Memory B cell (primary cell): ENCODE measurements at regions not wholly inside any gene's neighbourhood (a gene's known extent, or its start where the extent isn't known, plus 50 kb on each side); places are given as distances from the start of the nearest gene placed in this dataset.

Experiments used
- ATAC-seq: fragments of 150-1000 bp; cut with Tn5 transposase; 2 replicates; pipeline ENCODE4 v1.10.0; 2021; ENCODE audit warnings: low read depth, mild to moderate bottlenecking, moderate library complexity
- DNase-seq, 2 donors: peaks; one replicate each; pipeline ENCODE4 v3.0.0; 2022; ENCODE audit warnings: low spot score in 2 of 2
- H3K27ac Mint-ChIP-seq: one replicate; pipeline ENCODE4 v1.8.0; 2022; ENCODE audit warnings: mild to moderate bottlenecking, moderate library complexity, mixed read lengths
- H3K27me3 Mint-ChIP-seq: one replicate; pipeline ENCODE4 v1.8.0; 2022; ENCODE audit warnings: mixed read lengths
- H3K36me3 Mint-ChIP-seq: one replicate; pipeline ENCODE4 v1.8.0; 2022; ENCODE audit warnings: mild to moderate bottlenecking, mixed read lengths
- H3K4me1 Mint-ChIP-seq: one replicate; pipeline ENCODE4 v1.8.0; 2022; ENCODE audit warnings: mixed read lengths
- H3K4me3 Mint-ChIP-seq: one replicate; pipeline ENCODE4 v1.8.0; 2022; ENCODE audit warnings: mild to moderate bottlenecking, moderate library complexity, mixed read lengths
- H3K9me3 Mint-ChIP-seq: one replicate; pipeline ENCODE4 v1.8.0; 2022; ENCODE audit warnings: mixed read lengths

DNA sequence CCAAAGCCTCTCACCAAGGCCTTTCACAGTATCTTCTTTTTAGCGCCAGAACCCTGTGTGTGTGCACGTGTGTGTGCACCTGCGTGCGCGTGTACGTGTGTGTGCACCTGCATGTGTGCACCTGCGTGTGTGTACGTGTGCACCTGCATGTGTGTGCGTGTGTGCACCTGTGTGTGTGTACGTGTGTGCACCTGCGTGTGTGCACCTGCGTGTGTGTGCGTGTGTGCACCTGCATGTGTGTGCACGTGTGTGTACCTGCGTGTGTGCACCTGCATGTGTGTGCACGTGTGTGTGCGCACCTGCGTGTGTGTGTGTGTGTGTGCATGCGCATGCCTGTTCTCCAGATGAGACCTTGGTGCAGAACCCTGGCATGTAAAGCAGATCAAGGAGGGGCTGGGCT is 131.4 kb upstream of the HDAC4 start:
- Mint-ChIP-seq H3K4me1 (peaks cover 2% of the 10 kb centered on the region), H3K9me3 (peaks cover 4% of the 10 kb centered on the region), H3K36me3 (peaks cover 2% of the 10 kb centered on the region), H3K27ac (no peak overlapping the region), H3K4me3 (no peak overlapping the region), H3K27me3 (peaks cover 6% of the 10 kb centered on the region)
- DNase-seq = no peak
- ATAC-seq = no peak

DNA sequence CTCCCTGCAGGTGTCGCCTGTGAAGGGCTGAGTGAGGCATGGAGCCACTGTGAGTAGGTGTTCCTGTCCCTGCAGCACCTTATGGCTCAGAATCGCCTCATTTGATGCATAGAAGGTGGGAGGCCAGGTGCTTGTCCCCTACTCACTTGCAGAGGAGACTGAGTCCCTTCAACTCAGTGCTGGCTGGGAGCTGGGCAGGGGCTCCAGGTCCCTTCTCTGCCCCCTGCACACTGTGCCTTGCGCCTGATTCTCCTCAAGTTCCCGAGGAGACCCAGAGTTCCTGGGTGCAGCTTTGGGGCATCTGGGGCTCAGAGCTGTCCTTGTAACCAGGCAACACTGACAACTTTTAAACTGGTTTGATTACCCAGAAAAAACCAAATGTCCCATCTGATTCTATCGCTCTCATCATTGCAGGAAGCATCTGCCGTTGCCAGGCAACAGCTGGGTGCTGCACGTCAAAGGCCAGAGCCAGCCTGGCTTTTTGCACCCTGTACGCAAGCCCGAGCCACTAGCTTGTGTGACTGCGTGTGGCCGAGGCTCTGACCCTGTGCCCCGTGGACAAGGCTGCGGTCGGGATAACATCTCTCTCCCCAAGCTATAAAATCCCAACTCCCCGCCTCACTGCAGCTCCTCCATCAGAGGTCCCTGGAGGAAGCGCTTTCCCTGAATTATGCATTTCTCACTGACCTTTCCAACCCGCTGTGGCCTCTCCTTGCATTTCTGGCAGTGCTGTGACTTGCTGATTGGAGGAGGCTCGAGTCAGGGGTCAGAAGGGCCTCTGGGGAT is 130.8 kb upstream of the HDAC4 start:
- Mint-ChIP-seq H3K27me3 (peaks cover 6% of the 10 kb centered on the region), H3K9me3 (peaks cover 4% of the 10 kb centered on the region), H3K27ac (no peak overlapping the region), H3K4me3 (no peak overlapping the region), H3K4me1 (peaks cover 2% of the 10 kb centered on the region), H3K36me3 (peaks cover 2% of the 10 kb centered on the region)
- ATAC-seq (no peak), DNase-seq (no peak)

DNA sequence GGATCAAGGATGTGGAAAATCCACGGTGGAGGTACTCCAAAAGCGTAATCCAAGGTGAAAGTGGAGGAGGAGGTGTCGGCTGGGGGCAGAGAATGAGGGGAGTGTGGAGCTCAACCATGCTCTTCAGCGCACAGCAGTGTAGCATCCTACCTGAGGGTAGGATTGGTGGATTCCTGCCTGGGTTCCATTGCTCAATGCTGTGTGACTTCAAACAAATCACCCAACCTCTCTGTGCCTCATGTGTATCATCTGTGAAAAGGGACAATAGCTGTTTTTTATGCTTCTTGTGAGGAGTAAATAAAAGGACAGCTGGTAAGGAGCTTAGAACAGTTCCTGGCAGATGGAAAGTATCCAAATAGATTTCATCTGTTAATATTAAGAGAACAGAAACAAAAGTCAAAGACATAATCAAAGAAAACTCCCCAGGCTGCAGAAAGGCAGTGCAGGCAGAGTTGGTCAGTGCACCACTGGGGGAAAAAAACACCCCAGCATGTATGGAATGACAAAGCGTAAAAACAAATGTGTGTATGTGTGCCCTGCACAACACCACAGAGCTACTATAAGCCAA is 130.0 kb upstream of the HDAC4 start:
- peaks cover 3% of the 10 kb centered on the region for H3K9me3 Mint-ChIP-seq
- DNase-seq (no peak), ATAC-seq (no peak)
- H3K27me3 Mint-ChIP-seq = peaks cover 3% of the 10 kb centered on the region
- peaks cover 2% of the 10 kb centered on the region for H3K4me1 Mint-ChIP-seq
- peaks cover 1% of the 10 kb centered on the region for H3K36me3 Mint-ChIP-seq
- H3K4me3 Mint-ChIP-seq = no peak overlapping the region
- H3K27ac Mint-ChIP-seq = no peak overlapping the region

DNA sequence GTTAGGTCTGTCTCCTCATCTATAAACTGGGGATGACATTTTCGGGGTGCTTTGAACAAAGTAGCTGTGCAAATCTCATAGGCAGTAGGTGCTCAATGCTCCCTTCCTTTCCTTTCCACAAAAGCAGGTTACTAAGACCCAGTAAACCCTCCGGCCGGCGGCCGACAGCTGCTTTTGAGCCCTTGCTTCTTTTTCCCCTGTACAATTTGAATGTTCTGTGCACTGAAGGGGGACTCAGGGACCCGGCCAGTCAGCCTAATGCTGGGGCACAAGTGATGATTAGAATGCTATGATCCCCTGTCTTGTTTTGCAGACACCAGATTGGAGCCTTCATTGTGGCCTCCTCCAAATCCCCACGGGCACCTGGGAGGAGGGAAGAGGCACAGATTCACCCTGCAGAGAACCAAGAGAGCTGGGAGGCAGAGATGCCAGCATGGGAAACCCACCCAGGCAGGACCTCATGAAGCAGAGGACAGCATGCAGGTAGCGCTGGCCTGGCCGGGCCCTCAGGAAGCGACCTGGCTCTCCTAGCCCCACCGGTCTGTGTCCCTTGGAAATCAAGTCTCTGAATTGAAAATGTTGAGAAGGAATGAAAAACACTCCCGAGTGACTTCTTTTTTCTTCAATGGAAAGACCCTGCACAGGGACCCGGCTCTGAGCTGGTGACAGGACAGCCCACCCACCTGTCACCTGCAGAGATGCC is 128.6 kb upstream of the HDAC4 start:
- H3K27me3 Mint-ChIP-seq = no peaks in the 10 kb centered on the region
- H3K9me3 Mint-ChIP-seq = peaks cover 2% of the 10 kb centered on the region
- no peak overlapping the region for H3K27ac Mint-ChIP-seq
- DNase-seq (no peak), ATAC-seq (no peak)
- H3K4me1 Mint-ChIP-seq = peaks cover 2% of the 10 kb centered on the region
- H3K36me3 Mint-ChIP-seq = no peaks in the 10 kb centered on the region
- H3K4me3 Mint-ChIP-seq = no peak overlapping the region

DNA sequence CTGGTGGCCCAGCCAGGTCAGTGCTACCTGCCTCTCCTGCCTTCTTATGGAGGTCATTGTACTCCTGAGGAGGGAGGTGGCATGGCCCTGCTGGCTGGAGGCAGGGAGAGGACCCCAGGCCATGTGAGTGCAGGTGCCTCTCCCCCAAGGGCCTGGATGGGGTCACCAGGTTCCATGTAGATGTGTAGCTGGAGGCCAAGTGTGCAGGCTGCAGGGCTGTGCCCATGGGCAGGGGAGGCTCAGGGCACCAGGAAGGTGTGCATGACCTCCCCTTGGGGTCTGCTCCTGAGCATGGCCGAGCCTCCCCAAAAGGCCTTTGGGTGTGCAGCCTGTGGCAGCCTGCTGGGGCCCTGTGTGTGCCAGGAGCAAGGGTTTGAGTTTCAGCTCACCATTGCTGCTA is 128.1 kb upstream of the HDAC4 start:
- ATAC-seq (no peak), DNase-seq (no peak)
- H3K36me3 Mint-ChIP-seq = no peaks in the 10 kb centered on the region
- peaks cover 2% of the 10 kb centered on the region for H3K4me1 Mint-ChIP-seq
- H3K27ac Mint-ChIP-seq = no peak overlapping the region
- no peaks in the 10 kb centered on the region for H3K27me3 Mint-ChIP-seq
- H3K4me3 Mint-ChIP-seq = no peak overlapping the region
- H3K9me3 Mint-ChIP-seq = peaks cover 2% of the 10 kb centered on the region

DNA sequence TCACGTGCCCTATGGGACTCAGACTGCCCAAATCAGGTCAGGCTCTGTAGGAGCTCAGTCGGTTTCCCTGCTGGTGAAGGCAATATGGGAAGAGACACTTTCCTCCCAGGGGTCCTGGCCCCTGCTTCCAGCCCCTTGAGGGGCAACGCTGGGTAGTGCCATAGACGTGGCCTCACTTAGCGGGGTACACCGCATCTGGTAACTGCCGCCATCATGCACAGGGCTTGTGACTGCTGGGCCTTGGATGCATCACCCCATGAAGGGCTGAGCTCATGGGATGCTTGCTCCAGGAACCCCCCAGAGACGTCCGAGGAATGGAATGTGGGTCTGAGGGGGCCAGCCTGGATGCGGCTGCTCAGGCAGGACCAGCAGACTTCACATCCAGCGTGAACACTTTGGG is 127.3 kb upstream of the HDAC4 start:
- Mint-ChIP-seq H3K27me3 (no peaks in the 10 kb centered on the region), H3K4me3 (no peak overlapping the region), H3K4me1 (peaks cover 1% of the 10 kb centered on the region), H3K36me3 (no peaks in the 10 kb centered on the region), H3K27ac (no peak overlapping the region), H3K9me3 (peaks cover 2% of the 10 kb centered on the region)
- ATAC-seq = no peak
- DNase-seq = no peak

DNA sequence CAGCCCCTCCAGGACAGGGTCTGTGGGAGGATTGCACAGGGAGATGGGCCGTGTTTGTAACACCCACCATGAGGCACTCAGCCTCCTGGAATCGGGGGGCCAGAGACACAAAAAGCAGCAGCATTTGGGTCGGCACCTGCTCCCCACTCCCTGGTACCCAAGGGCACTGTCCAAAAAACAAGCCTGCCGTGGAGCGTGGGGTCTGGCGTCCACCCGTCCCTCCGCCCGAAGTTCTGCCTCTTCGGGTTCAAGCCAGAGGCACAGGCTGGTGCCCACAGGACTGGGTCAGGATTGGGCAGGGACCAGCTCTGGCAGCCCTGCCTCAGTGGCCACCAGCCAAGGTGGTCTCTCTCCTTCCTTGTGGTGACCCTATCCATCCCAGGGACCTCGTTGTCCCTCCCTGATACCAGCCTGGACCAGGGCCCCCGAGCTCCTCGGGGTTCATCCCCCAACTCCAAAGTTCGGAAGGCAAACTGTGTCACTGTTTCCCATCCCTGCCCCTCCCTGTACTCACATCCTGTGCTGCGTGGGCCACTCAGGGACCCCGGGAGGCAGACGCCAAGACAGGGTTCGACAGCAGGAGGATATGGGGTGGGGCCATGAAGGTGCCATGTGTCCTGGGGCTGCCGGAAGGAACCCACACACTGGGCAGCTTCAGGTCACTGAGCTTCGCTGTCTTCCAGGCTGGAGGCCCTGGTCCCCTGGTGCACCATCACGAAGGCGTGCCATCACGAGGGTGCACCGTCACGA is 126.0 kb upstream of the HDAC4 start:
- no peaks in the 10 kb centered on the region for H3K36me3 Mint-ChIP-seq
- no peaks in the 10 kb centered on the region for H3K4me1 Mint-ChIP-seq
- no peak for ATAC-seq
- DNase-seq = no peak
- H3K4me3 Mint-ChIP-seq = no peak overlapping the region
- no peak overlapping the region for H3K27ac Mint-ChIP-seq
- peaks cover 2% of the 10 kb centered on the region for H3K9me3 Mint-ChIP-seq
- peaks cover 2% of the 10 kb centered on the region for H3K27me3 Mint-ChIP-seq

DNA sequence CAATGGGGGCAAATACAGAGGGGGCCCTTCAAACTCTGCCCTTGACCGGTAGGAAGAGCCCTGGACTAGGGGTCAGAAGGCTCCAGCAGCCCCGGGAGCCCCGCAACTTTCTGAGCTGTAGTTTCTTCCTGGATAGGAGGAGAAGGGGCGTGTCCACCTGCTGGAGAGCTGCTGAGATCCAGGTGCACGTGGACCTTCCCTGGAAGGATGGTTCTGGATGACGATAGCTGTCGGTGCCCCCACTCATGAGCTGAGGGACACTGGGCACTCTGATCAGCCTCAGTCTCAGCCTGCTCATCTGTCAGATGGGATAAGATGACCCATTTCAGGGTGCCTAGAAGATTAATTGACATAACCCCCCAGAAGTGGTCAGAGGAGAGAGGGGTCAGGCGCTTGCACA is 125.2 kb upstream of the HDAC4 start:
- Mint-ChIP-seq H3K9me3 (peaks cover 2% of the 10 kb centered on the region), H3K27ac (no peak overlapping the region), H3K36me3 (no peaks in the 10 kb centered on the region), H3K4me1 (no peaks in the 10 kb centered on the region), H3K27me3 (peaks cover 3% of the 10 kb centered on the region), H3K4me3 (no peak overlapping the region)
- no peak for DNase-seq
- ATAC-seq = no peak

DNA sequence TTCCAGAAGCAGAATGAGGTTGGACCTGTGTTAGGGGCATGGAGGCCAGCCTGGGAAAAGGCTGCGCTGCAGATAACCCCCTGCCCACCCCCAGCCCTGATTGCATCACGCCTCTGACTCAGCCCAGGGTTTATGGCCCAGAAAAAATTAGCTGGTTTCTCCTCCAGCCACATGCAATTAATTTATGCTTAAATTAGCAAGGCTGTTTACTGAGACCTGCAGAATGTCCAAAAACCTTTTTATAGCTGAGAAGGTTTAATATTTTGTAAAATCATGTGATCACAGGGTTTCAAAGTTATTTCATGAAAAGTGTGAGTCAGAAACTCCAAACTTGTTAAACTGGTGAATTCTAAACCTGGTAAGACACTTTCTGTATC is 123.1 kb upstream of the HDAC4 start:
- no peaks in the 10 kb centered on the region for H3K36me3 Mint-ChIP-seq
- no peaks in the 10 kb centered on the region for H3K9me3 Mint-ChIP-seq
- no peak overlapping the region for H3K27ac Mint-ChIP-seq
- DNase-seq = no peak
- no peak for ATAC-seq
- H3K27me3 Mint-ChIP-seq = peaks cover 3% of the 10 kb centered on the region
- H3K4me1 Mint-ChIP-seq = no peaks in the 10 kb centered on the region
- H3K4me3 Mint-ChIP-seq = no peak overlapping the region

DNA sequence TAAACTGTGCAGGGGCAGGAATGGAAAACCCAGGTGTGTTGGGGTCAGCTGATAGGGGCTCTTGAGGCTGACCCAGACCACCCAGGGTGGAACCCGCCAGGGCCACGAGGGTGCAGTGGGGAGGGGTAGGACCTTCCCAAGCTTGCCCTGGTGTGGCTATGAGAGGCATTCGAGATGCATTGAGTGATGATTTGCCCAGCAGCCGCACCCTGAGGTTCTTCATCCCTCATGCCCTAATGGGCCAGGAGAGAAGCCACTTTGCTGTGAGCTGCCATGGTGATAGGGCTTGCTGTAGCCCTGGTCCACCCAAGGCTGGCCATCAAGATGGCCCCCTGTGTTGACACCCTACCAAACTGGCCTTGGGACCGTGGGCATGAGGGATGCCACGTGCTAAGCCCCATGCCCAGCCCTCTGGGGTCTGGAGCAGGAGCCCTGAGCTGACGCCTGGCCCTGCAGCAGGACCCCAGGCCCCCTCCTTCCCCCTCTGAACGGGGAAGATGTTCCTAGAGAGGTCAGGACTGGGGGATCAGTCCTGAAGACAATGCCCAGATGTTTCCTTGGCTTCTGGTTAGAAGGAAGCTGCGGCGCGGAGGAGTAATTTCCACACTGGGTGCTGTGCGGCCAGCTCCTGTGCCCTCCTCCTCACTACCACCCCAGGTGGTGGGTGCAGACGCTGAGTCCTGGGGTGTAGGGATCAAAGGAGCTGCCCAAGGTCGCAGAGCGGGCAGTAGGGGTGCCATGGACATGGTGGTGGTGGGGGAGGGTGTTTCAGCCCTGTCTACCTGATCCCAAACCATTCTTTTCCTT is 122.5 kb upstream of the HDAC4 start:
- ATAC-seq (no peak), DNase-seq (no peak)
- H3K4me3 Mint-ChIP-seq = no peak overlapping the region
- no peaks in the 10 kb centered on the region for H3K4me1 Mint-ChIP-seq
- peaks cover 3% of the 10 kb centered on the region for H3K27me3 Mint-ChIP-seq
- H3K27ac Mint-ChIP-seq = no peak overlapping the region
- H3K36me3 Mint-ChIP-seq = no peaks in the 10 kb centered on the region
- no peaks in the 10 kb centered on the region for H3K9me3 Mint-ChIP-seq

DNA sequence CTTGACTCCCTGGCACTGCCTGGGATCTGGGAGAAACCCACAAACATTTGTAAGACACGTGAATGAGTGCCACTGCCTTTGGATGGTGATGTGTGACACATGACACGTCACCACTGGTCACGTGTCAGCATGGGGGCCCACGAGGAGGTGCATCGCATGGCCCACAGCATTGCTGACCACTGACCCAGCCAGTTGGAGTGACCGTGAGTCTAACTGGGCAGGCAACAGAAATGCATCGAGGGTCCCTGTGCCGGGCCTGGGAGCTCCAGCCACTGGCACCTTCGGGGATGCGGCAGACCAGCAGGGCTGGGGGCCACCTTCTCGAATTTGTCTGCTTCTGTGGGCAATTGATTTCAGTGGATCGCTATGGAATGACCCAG is 121.9 kb upstream of the HDAC4 start:
- Mint-ChIP-seq H3K36me3 (no peaks in the 10 kb centered on the region), H3K27me3 (peaks cover 3% of the 10 kb centered on the region), H3K27ac (no peak overlapping the region), H3K9me3 (no peaks in the 10 kb centered on the region), H3K4me3 (no peak overlapping the region), H3K4me1 (no peaks in the 10 kb centered on the region)
- no peak for ATAC-seq
- DNase-seq = no peak

DNA sequence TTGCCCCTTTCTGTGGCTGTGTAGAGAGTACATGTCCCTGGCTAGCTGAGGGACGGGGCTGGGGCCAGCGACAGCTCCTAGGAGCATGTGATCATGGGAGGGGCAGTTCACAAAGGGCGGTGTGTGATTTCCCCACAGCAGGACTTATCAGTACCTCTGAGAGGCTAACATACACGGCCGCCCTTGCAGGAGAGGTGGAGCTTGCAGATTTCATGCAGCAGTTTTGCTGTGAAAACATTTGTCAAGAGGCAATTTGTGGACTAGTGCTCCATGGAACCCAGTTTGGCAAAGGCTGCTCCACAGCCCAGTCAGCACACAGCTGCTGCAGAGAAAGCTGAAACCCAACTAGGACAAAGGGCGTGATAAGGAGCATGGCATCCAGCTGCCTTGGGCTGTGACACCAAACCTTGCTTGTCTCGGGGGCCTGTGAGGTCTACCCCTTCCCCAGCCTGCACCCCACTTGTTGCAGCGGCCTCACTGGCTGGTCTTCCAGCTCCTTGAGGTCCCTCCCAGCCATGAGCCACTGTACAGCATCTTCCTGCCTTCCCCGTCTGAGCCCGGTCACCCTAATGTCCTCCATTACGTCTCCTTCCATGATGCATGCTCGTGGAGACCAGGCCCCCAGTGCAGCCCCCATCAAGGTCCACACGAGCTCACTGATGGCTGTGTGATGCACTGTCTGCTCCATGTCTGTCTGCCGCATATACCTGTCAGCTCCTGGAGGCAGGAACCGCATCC is 121.4 kb upstream of the HDAC4 start:
- ATAC-seq = no peak
- H3K9me3 Mint-ChIP-seq = no peaks in the 10 kb centered on the region
- no peaks in the 10 kb centered on the region for H3K36me3 Mint-ChIP-seq
- peaks cover 5% of the 10 kb centered on the region for H3K27me3 Mint-ChIP-seq
- H3K4me1 Mint-ChIP-seq = no peaks in the 10 kb centered on the region
- no peak overlapping the region for H3K27ac Mint-ChIP-seq
- H3K4me3 Mint-ChIP-seq = no peak overlapping the region
- no peak for DNase-seq

DNA sequence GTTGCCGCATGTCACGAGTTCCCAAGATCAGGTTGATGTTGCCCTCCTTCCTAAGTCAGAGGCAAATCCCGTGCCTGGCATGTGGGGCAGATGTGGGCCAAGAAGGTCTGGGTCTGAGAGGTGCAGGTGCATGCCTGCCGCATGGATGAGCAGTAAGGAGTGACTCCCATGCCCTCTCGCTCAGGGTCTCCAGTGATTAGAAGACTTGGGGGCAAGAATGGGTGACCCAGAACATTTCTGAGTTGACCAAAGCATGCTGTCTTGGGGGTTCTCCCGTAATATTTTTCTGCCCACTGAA is 120.6 kb upstream of the HDAC4 start:
- DNase-seq = no peak
- Mint-ChIP-seq H3K27ac (no peak overlapping the region), H3K36me3 (no peaks in the 10 kb centered on the region), H3K9me3 (no peaks in the 10 kb centered on the region), H3K4me1 (no peaks in the 10 kb centered on the region), H3K4me3 (no peak overlapping the region), H3K27me3 (peaks cover 5% of the 10 kb centered on the region)
- no peak for ATAC-seq
